ENCODE measurements at regions not wholly inside any gene's neighbourhood (a gene's known extent, or its start where the extent isn't known, plus 50 kb on each side); places are given as distances from the start of the nearest gene placed in this dataset.

DNA sequence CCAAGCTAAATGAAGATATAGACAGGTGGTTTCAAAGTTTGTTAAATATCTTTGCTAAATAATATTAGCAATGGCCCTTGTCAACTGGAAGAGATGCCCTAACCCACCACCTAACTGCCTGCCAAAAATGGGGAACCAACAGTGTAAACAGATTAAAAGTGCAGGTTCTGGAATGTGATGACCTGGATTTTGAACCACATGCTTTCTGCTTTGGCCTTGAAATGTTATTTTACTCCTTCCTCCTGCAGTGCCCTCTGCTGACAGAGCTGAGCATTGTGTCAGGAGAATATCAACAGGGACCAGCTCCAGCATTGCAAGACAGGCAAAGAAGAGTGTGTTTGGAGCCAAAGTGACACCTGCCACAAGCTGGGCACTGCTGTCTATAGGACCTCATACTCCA, 226.6 kb downstream of the MYLK4 start:
- Histone ChIP-seq H3K4me1 (no peaks in the 10 kb centered on the region), H3K4me3 (no peak overlapping the region), H3K36me3 (no peaks in the 10 kb centered on the region), H3K9me3 (peaks cover 0 to 12% (median 8%) of the 10 kb centered on the region in 3 donors), H3K27me3 (no peaks in the 10 kb centered on the region), H3K27ac (no peak overlapping the region)
- TF ChIP-seq, protein P1, sequence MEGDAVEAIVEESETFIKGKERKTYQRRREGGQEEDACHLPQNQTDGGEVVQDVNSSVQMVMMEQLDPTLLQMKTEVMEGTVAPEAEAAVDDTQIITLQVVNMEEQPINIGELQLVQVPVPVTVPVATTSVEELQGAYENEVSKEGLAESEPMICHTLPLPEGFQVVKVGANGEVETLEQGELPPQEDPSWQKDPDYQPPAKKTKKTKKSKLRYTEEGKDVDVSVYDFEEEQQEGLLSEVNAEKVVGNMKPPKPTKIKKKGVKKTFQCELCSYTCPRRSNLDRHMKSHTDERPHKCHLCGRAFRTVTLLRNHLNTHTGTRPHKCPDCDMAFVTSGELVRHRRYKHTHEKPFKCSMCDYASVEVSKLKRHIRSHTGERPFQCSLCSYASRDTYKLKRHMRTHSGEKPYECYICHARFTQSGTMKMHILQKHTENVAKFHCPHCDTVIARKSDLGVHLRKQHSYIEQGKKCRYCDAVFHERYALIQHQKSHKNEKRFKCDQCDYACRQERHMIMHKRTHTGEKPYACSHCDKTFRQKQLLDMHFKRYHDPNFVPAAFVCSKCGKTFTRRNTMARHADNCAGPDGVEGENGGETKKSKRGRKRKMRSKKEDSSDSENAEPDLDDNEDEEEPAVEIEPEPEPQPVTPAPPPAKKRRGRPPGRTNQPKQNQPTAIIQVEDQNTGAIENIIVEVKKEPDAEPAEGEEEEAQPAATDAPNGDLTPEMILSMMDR (IDR thresholded peaks at IDR 0.05) = no peak
- intact Hi-C loops (cut with DNase I; ENCODE audit: low total_unique reads) = no loop called here
- no peak for DNase-seq

DNA sequence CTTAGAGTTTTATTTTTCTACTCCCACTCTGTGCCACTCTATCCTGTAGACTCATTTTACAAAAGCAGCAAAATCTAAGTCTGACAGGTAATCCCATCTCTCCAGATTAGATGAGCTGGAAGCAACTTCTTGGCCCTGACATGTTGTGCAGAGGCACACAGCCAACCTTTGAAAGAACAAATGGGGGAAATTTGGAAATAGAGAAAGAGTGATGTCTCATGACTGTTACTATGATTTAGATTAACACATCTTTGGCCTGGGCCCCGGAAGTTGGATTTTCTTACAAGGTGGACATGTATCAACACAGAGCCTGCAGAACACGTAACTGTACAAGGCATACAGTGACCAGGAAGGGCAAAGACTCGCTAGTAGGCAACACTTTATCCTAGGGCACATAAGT, 227.7 kb downstream of the MYLK4 start:
- H3K9me3 ChIP-seq = peaks cover 0 to 12% (median 8%) of the 10 kb centered on the region in 3 donors
- intact Hi-C loops (cut with DNase I; ENCODE audit: low total_unique reads) = no loop called here
- no peaks in the 10 kb centered on the region for H3K36me3 ChIP-seq
- no peaks in the 10 kb centered on the region for H3K4me1 ChIP-seq
- no peak overlapping the region for H3K4me3 ChIP-seq
- no peaks in the 10 kb centered on the region for H3K27me3 ChIP-seq
- no peak overlapping the region for H3K27ac ChIP-seq
- no peak for DNase-seq
- TF ChIP-seq, protein P1 (IDR thresholded peaks at IDR 0.05) = no peak

DNA sequence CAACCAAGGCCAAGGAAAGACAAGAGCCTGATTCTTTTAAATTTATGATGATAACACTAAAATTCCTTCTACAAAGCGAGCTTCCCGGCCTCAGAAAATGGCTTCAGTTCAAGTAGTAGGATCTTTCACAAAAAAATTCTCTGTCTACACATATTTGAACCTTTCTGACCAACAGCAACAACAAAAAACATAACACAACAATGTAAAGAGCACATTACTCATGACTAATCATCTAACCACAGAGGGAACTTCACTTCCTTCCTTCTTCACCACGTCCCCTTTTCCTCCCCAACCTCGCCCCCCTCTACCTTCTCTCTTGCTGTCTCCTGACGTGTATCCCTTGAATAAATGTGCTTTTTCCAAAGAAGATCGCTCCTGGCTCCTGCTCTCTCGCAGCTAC, 228.2 kb downstream of the MYLK4 start:
- Histone ChIP-seq H3K27ac (no peak overlapping the region), H3K36me3 (no peaks in the 10 kb centered on the region), H3K27me3 (no peaks in the 10 kb centered on the region), H3K4me3 (no peak overlapping the region), H3K9me3 (peaks cover 0 to 12% (median 8%) of the 10 kb centered on the region in 3 donors), H3K4me1 (no peaks in the 10 kb centered on the region)
- intact Hi-C loops (cut with DNase I; ENCODE audit: low total_unique reads) = no loop called here
- TF ChIP-seq, protein P1 (IDR thresholded peaks at IDR 0.05) = no peak
- no peak for DNase-seq

DNA sequence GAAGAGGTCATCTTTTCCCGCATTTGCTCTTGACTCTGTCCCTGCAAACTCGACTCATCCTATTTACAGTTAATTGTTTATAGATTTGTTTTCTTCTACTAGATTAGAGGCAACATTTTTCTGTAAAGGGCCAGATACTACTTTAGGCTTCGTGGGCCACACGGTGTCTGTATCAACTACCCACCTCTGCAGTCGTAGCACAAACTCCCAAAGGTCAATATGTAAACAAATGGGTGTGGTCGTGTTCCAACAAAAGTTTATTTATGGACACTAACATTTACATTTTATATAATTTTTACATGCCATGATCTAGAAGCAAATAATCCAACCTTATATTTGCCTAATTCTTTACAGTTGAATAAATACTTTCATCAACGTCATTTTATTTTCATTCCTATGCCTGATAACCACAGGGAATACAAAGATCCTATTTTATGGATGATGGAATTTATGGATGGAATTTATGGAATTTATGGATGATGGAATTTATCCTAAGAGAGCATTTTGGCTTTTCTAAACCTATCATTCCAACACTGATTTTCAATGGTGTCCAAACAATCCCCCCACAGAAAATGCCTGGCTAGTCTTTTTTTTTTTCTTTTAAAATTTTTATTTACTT, 232.8 kb downstream of the MYLK4 start:
- H3K27me3 ChIP-seq = no peaks in the 10 kb centered on the region
- H3K4me3 ChIP-seq = no peak overlapping the region
- TF ChIP-seq, protein P1 (IDR thresholded peaks at IDR 0.05) = no peak
- no peaks in the 10 kb centered on the region for H3K4me1 ChIP-seq
- no peak overlapping the region for H3K27ac ChIP-seq
- no peaks in the 10 kb centered on the region for H3K36me3 ChIP-seq
- DNase-seq = no peak
- H3K9me3 ChIP-seq = peaks cover 0 to 8% (median 8%) of the 10 kb centered on the region in 3 donors
- intact Hi-C loops (cut with DNase I; ENCODE audit: low total_unique reads) = no loop called here

DNA sequence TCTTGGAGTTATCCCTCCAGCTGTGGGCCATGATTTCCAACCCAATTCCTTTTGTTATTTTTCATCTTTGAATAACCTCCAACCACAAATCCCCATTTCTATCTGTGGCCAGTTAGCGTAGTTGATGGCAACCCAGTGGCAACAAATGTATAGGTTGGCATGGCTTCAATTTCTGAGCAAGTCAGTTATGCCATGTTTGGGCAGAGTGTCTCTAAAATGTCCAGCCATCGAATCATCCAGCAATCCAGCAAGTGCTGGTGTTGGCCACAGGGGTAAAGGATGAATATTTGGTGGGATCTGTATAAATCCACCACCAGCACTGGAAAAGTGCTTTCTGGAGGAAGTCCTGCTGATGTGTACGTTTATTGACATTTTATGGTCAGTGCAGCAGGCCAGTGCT, 233.3 kb downstream of the MYLK4 start:
- Histone ChIP-seq H3K9me3 (peaks cover 0 to 8% (median 8%) of the 10 kb centered on the region in 3 donors), H3K27me3 (no peaks in the 10 kb centered on the region), H3K27ac (no peak overlapping the region), H3K36me3 (no peaks in the 10 kb centered on the region), H3K4me1 (no peaks in the 10 kb centered on the region), H3K4me3 (no peak overlapping the region)
- TF ChIP-seq, protein P1 (IDR thresholded peaks at IDR 0.05) = no peak
- DNase-seq = no peak
- intact Hi-C loops (cut with DNase I; ENCODE audit: low total_unique reads) = no loop called here

DNA sequence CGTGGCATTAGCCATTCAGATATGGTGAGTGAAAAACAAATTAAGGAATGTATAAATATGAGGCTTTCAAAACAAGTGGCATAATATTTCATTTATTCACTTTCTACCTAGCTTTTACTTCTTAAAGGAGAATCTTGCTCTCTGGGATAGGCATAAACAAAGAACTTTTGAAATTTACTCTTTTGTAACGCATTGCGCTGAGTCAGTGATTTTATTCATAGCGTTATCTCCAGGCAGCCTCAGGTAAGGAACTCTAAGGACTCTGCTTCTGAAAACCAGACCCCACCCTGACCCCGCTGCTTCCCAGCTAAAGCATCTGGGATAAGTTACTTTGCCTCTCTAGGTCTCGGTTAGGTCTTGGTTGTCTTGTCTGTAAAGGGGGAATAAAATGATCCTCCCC, 234.7 kb downstream of the MYLK4 start:
- Histone ChIP-seq H3K27me3 (no peaks in the 10 kb centered on the region), H3K4me3 (no peak overlapping the region), H3K9me3 (peaks cover 0 to 8% (median 8%) of the 10 kb centered on the region in 3 donors), H3K27ac (no peak overlapping the region), H3K4me1 (no peaks in the 10 kb centered on the region), H3K36me3 (no peaks in the 10 kb centered on the region)
- intact Hi-C loops (cut with DNase I; ENCODE audit: low total_unique reads) = no loop called here
- DNase-seq = no peak
- TF ChIP-seq, protein P1 (IDR thresholded peaks at IDR 0.05) = no peak
